ENCODE measurements at regions not wholly inside any gene's neighbourhood (a gene's known extent, or its start where the extent isn't known, plus 50 kb on each side); places are given as distances from the start of the nearest gene placed in this dataset.

- H3K9me3 ChIP-seq (ENCODE audit: control insufficient read depth, insufficient read depth, low read length) = no peaks in the 10 kb centered on the region
- no peak overlapping the region for H4K5ac ChIP-seq (ENCODE audit: low read depth, low read length)
- H3K23ac ChIP-seq (ENCODE audit: low read depth, low read length) = no peak overlapping the region
- no peak overlapping the region for H3K9ac ChIP-seq (ENCODE audit: low read depth, low read length)
- no peak for DNase-seq
- no peaks in the 10 kb centered on the region for H3K79me1 ChIP-seq (ENCODE audit: low read depth in 1 of 2, low read length in 2 of 2)
- H2AFZ ChIP-seq (replicated peaks; ENCODE audit: low read length, poor library complexity) = no peak overlapping the region
- ATAC-seq (ENCODE audit: low read depth) = no peak
- H3K9me1 ChIP-seq (ENCODE audit: insufficient read depth, low read length) = no peaks in the 10 kb centered on the region
- TF ChIP-seq ELK1 (IDR thresholded peaks at IDR 0.05; ENCODE audit: borderline replicate concordance, low read depth, low read length) (no peak), USF2 (IDR thresholded peaks at IDR 0.05; ENCODE audit: low read depth, low read length) (no peak), CTCF (conservative IDR thresholded peaks at IDR 0.05; ENCODE audit: low read depth, low read length) (no peak), CEBPB (IDR thresholded peaks at IDR 0.05; ENCODE audit: low read depth, low read length) (no peak), RCOR1 (IDR thresholded peaks at IDR 0.05; ENCODE audit: insufficient replicate concordance, low read length) (no peak), FOS (IDR thresholded peaks at IDR 0.05; ENCODE audit: low read depth, low read length) (no peak)
- H4K91ac ChIP-seq (ENCODE audit: insufficient read depth, low read depth, low read length) = no peak overlapping the region
- no peak overlapping the region for H3K18ac ChIP-seq (ENCODE audit: low read depth, low read length)
- ChIA-PET POLR2A (ENCODE audit: unreplicated experiment) (no interaction called here), CTCF (no interaction called here)
- no peaks in the 10 kb centered on the region for H3K4me1 ChIP-seq (ENCODE audit: control insufficient read depth, insufficient read depth, low read length)
- no peak overlapping the region for H3K4me2 ChIP-seq (ENCODE audit: low read depth, low read length)
- no peak overlapping the region for H2BK5ac ChIP-seq (ENCODE audit: low read depth, low read length, poor library complexity, severe bottlenecking)
- no peak overlapping the region for H3K4me3 ChIP-seq (ENCODE audit: insufficient read depth, low read depth, low read length)
- no TSS peak for BruUV-seq (replicated peaks)
- H3K27me3 ChIP-seq (ENCODE audit: control insufficient read depth, insufficient read depth, low read length) = no peaks in the 10 kb centered on the region
- WGBS, 2 experiments (ENCODE audit: extremely low coverage in 2 of 2, insufficient read length in 1 of 2) = no CpG with 5 or more reads among the region's 1 CpG
- in situ Hi-C loops (cut with MboI; ENCODE audit: low sequenced_read_pairs) = no loop called here
- no peak overlapping the region for H2AK5ac ChIP-seq (ENCODE audit: low read depth, low read length)
- no peak overlapping the region for H3K56ac ChIP-seq (ENCODE audit: extremely low read depth, insufficient read depth, low read length)
- dilution Hi-C loops (cut with HindIII; ENCODE audit: low sequenced_read_pairs, unreplicated experiment) = no loop called here
- H3K36me3 ChIP-seq (ENCODE audit: control insufficient read depth, insufficient read depth, low read length) = no peaks in the 10 kb centered on the region
- H2BK20ac ChIP-seq (ENCODE audit: low read depth, low read length) = no peak overlapping the region
- no peak overlapping the region for H2BK15ac ChIP-seq (ENCODE audit: low read depth, low read length)
- H3K14ac ChIP-seq (replicated peaks; ENCODE audit: low read depth, low read length) = no peak overlapping the region
- H2AK9ac ChIP-seq (replicated peaks; ENCODE audit: low read depth, low read length, poor library complexity) = no peak overlapping the region
- no peak overlapping the region for H3K27ac ChIP-seq (ENCODE audit: insufficient read depth, low read length)
- intact Hi-C loops (cut with micrococcal nuclease) = no loop called here
- no peaks in the 10 kb centered on the region for H4K20me1 ChIP-seq (ENCODE audit: insufficient read depth, low read length)
- H4K8ac ChIP-seq (ENCODE audit: low read depth in 2 of 2, low read length in 2 of 2) = no peak overlapping the region
- no peak overlapping the region for H2BK120ac ChIP-seq (ENCODE audit: low read depth, low read length)
- H3K4ac ChIP-seq (ENCODE audit: low read depth, low read length) = no peak overlapping the region
Measured at GRCh38 chr17:71878271-71878670, 242.5 kb upstream of the SOX9 start.

Measured in IMR-90 (cell line).